ENCODE measurements at regions not wholly inside any gene's neighbourhood (a gene's known extent, or its start where the extent isn't known, plus 50 kb on each side); places are given as distances from the start of the nearest gene placed in this dataset.

DNA sequence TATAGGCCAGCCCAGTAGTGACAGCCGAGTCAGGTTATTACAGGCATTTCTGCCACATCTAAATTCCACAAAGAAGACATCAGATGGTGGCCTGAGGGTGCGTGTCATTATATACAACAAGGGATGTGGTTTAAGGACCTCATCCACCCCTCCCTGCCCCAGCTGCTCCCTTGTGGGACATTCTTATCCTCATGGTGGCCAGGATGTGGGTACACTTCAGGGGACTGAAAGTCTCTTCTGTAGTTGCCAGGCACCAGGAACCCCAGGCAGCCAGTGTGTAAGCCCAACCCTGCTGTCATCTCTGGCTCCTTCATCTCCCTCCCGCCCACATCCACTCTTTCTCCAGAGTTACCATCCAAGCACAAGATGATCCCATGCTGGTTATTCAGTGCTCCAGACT lies 224.9 kb upstream of the TOPAZ1 start:
- no peak overlapping the region for H3K9ac ChIP-seq (ENCODE audit: extremely low read depth, low read length, poor library complexity, severe bottlenecking)
- no peaks in the 10 kb centered on the region for H3K9me3 ChIP-seq (ENCODE audit: control insufficient read depth, low read length)
- 71 to 100% methylated on average over 1 to 3 of the region's 3 CpGs for WGBS, 2 experiments (ENCODE audit: insufficient coverage in 1 of 2, insufficient read length in 1 of 2)
- peaks cover 24% of the 10 kb centered on the region for H3K27me3 Mint-ChIP-seq (ENCODE audit: insufficient read depth)
- TF ChIP-seq, protein P1, sequence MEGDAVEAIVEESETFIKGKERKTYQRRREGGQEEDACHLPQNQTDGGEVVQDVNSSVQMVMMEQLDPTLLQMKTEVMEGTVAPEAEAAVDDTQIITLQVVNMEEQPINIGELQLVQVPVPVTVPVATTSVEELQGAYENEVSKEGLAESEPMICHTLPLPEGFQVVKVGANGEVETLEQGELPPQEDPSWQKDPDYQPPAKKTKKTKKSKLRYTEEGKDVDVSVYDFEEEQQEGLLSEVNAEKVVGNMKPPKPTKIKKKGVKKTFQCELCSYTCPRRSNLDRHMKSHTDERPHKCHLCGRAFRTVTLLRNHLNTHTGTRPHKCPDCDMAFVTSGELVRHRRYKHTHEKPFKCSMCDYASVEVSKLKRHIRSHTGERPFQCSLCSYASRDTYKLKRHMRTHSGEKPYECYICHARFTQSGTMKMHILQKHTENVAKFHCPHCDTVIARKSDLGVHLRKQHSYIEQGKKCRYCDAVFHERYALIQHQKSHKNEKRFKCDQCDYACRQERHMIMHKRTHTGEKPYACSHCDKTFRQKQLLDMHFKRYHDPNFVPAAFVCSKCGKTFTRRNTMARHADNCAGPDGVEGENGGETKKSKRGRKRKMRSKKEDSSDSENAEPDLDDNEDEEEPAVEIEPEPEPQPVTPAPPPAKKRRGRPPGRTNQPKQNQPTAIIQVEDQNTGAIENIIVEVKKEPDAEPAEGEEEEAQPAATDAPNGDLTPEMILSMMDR (conservative IDR thresholded peaks at IDR 0.05): no peak
- no peak overlapping the region for H3K27ac Mint-ChIP-seq
- peaks cover 31% of the 10 kb centered on the region for H3K27me3 ChIP-seq (ENCODE audit: control insufficient read depth, insufficient read depth, low read length, poor library complexity, severe bottlenecking)
- H3K36me3 ChIP-seq (ENCODE audit: control insufficient read depth, insufficient read depth, low read length): no peaks in the 10 kb centered on the region
- H3K36me3 Mint-ChIP-seq (ENCODE audit: low read depth): no peaks in the 10 kb centered on the region
- no peak for DNase-seq
- no peak overlapping the region for H3K4me3 ChIP-seq (ENCODE audit: low read length)
- peaks cover 7% of the 10 kb centered on the region for H3K4me1 Mint-ChIP-seq
- no peaks in the 10 kb centered on the region for H3K9me3 Mint-ChIP-seq
- H3K4me1 ChIP-seq (ENCODE audit: control insufficient read depth, insufficient read depth, low read length): peaks cover 3% of the 10 kb centered on the region
- no peak overlapping the region for H3K27ac ChIP-seq (ENCODE audit: low read depth, low read length)
- no peak overlapping the region for H3K4me3 Mint-ChIP-seq

DNA sequence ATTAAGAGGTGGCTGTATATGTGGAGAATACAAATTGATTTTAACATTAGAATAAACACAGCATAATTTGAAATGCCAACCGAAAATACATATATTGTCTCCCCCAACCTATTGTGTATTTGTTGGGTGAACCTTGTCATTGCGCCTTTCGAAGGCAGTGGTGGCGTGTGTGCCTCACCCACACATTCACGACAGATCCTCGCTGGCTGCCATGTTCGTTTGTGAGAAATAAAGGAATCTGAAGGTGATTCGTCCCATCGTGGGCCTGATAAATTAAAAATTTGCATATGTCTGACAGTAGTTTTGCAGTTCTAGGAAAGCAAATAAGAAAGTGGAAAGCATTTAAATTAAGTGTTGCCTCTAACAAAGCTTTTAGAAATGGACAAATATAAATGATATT lies 222.8 kb upstream of the TOPAZ1 start:
- no peaks in the 10 kb centered on the region for H3K9me3 ChIP-seq (ENCODE audit: control insufficient read depth, low read length)
- Mint-ChIP-seq H3K27me3 (ENCODE audit: insufficient read depth) (peaks cover 35% of the 10 kb centered on the region), H3K4me1 (peaks cover 11% of the 10 kb centered on the region), H3K4me3 (no peak overlapping the region), H3K9me3 (no peaks in the 10 kb centered on the region), H3K36me3 (ENCODE audit: low read depth) (no peaks in the 10 kb centered on the region), H3K27ac (no peak overlapping the region)
- H3K27me3 ChIP-seq (ENCODE audit: control insufficient read depth, insufficient read depth, low read length, poor library complexity, severe bottlenecking): peaks cover 51% of the 10 kb centered on the region
- H3K4me3 ChIP-seq (ENCODE audit: low read length): no peak overlapping the region
- H3K36me3 ChIP-seq (ENCODE audit: control insufficient read depth, insufficient read depth, low read length): no peaks in the 10 kb centered on the region
- peaks cover 3% of the 10 kb centered on the region for H3K4me1 ChIP-seq (ENCODE audit: control insufficient read depth, insufficient read depth, low read length)
- TF ChIP-seq, protein P1 (conservative IDR thresholded peaks at IDR 0.05): no peak
- H3K27ac ChIP-seq (ENCODE audit: low read depth, low read length): no peak overlapping the region
- no peak overlapping the region for H3K9ac ChIP-seq (ENCODE audit: extremely low read depth, low read length, poor library complexity, severe bottlenecking)
- no peak for DNase-seq
- WGBS, 2 experiments (ENCODE audit: insufficient coverage in 1 of 2, insufficient read length in 1 of 2): 90 to 92% methylated on average over 9 of the region's 9 CpGs

GRCh38 chr3:44019736-44020135 lies 221.9 kb upstream of the TOPAZ1 start:
- Histone ChIP-seq H3K36me3 (ENCODE audit: control insufficient read depth, insufficient read depth, low read length) (no peaks in the 10 kb centered on the region), H3K9me3 (ENCODE audit: control insufficient read depth, low read length) (no peaks in the 10 kb centered on the region), H3K27me3 (ENCODE audit: control insufficient read depth, insufficient read depth, low read length, poor library complexity, severe bottlenecking) (peaks cover 59% of the 10 kb centered on the region), H3K27ac (ENCODE audit: low read depth, low read length) (peak overlapping the region; percentile 74), H3K4me3 (ENCODE audit: low read length) (no peak overlapping the region), H3K4me1 (ENCODE audit: control insufficient read depth, insufficient read depth, low read length) (peaks cover 3% of the 10 kb centered on the region), H3K9ac (ENCODE audit: extremely low read depth, low read length, poor library complexity, severe bottlenecking) (no peak overlapping the region)
- H3K4me3 Mint-ChIP-seq: no peak overlapping the region
- peaks cover 11% of the 10 kb centered on the region for H3K4me1 Mint-ChIP-seq
- 32 to 48% methylated on average over 6 to 7 of the region's 7 CpGs for WGBS, 2 experiments (ENCODE audit: insufficient coverage in 1 of 2, insufficient read length in 1 of 2)
- H3K36me3 Mint-ChIP-seq (ENCODE audit: low read depth): no peaks in the 10 kb centered on the region
- no peaks in the 10 kb centered on the region for H3K9me3 Mint-ChIP-seq
- TF ChIP-seq, protein P1 (conservative IDR thresholded peaks at IDR 0.05): no peak
- peaks cover 36% of the 10 kb centered on the region for H3K27me3 Mint-ChIP-seq (ENCODE audit: insufficient read depth)
- H3K27ac Mint-ChIP-seq: no peak overlapping the region
- peak; percentile 53 for DNase-seq
